ENCODE measurements at regions not wholly inside any gene's neighbourhood (a gene's known extent, or its start where the extent isn't known, plus 50 kb on each side); places are given as distances from the start of the nearest gene placed in this dataset.

DNA sequence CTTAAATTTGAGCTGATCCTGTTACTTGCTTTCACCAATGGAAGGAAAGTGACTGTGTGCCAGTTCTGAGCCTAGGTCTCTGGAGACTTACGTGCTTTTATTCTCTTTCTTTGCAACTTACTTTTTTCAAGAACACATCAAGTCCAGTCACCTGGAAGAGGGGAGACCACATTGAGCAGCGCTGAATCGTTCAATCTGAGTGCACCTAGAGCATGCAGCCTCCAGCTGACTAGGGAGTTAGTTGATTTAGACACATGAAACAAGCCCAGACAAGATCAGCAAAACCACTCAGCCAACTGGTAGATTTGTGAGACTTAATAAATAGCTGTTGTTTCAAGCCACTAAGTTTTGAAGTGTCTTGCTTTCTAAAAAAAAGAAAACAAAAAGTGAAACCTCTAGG lies 1014.8 kb upstream of the FBXO33 start:
- TF ChIP-seq EZH2 (IDR thresholded peaks at IDR 0.05) (no peak), FOXP2 (optimal IDR thresholded peaks at IDR 0.05; ENCODE audit: control extremely low read depth, extremely low read length, insufficient read depth) (no peak)
